Astrocyte (in vitro differentiated cells and primary cell): ENCODE measurements at regions not wholly inside any gene's neighbourhood (a gene's known extent, or its start where the extent isn't known, plus 50 kb on each side); places are given as distances from the start of the nearest gene placed in this dataset.

Experiments
- CTCF ChIP-seq: IDR thresholded peaks from 2 replicates; pipeline ENCODE4 v1.5.1; 2011; ENCODE audit warnings: low read depth, mild to moderate bottlenecking, inconsistent platforms, low read length, moderate library complexity; ENCODE audit not compliant: insufficient read depth
- EZH2 ChIP-seq: IDR thresholded peaks from 2 replicates; pipeline ENCODE4 v1.6.1; 2012; ENCODE audit warnings: mild to moderate bottlenecking, low read length, inconsistent platforms; ENCODE audit not compliant: insufficient read depth

GRCh38 chr3:16064642-16065414 lies 109.7 kb upstream of the GALNT15 start:
- TF ChIP-seq CTCF (no peak), EZH2 (no peak)
